ENCODE measurements at regions not wholly inside any gene's neighbourhood (a gene's known extent, or its start where the extent isn't known, plus 50 kb on each side); places are given as distances from the start of the nearest gene placed in this dataset.

DNA sequence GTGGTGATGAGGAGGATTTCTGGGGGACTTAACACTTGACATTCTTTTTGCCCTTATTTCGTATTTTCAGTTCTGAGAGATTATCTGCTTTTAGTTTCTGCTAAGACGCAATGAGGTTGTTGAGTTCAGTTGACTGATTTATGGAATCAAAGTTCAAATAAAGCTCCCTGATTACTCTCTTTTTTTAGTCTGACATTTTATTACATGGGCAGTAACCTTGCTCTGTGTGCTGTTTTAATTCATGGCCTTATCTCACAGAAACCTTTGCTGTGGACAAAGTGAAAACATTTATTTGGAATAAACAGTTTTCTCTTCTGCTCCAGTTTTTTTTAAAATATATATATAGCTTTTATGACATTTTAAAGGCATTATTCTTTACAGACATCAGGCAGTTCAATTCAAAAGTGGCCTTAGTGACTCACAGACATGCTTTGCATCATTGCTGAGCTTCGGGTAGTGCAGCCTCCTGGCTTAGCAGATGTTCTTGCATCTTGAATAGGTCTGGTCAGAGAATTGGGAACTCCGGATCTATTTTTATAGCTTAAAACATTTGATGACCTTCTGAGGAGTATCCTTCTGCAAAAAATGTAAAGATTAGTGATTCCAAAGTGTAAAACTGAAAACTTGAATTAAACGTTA lies 162.9 kb downstream of the FAM170A start:
- DNase-seq = no peak

DNA sequence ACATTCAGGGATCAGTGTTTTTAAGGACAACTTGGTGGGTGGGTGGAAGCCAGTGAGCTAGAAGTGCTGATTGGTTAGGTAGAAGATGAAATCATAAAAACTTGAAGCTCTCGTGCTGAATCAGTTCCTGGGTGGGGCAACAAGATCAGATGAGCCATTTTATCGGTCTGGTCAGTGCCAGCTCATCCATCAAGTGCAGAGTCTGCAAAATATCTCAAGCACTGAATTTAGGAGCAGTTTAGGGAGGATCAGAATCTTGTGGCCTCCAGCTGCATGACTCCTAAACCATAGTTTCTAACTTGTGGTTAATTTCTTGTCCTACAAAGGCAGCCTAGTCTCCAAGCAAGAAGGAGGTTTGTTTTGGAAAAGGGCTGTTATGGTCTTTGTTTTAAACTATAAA lies 166.4 kb downstream of the FAM170A start:
- peak; percentile 9 for DNase-seq

DNA sequence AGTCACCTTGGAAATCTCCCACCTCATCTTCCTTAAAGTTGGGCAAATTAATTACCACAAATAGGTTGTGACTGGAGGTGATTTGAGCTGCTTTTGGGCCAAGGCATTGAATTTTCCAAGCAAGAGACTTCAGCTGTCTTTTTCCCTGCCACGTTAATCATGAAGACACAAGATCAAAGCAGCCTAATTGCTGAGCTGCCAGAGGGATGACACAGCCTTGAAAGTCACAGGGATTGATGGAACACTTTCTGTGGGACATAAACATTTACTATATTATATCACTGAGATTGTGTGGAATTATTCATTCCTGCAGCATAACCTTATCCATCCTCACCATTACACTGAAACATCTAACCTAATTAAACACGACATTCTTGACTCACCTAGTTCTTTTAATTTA lies 172.2 kb downstream of the FAM170A start:
- DNase-seq = no peak

DNA sequence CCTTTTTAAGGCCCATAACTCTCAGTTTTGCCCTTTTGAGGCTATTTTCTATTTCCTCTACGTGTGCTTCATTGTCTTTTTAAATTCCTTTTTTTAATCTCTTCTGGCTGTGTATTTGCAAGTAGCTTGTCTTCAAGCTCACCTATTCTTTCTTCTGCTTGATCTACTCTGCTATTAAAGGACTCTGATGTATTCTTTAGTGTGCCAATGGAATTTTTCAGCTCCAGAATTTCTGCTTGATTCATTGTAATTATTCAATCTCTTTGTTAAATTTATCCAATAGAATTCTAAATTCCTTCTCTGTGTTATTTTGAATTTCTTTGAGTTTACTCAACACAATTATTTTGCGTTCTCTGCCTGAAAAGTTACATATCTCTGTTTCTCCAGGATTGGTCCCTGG lies 178.7 kb downstream of the FAM170A start:
- DNase-seq = no peak

DNA sequence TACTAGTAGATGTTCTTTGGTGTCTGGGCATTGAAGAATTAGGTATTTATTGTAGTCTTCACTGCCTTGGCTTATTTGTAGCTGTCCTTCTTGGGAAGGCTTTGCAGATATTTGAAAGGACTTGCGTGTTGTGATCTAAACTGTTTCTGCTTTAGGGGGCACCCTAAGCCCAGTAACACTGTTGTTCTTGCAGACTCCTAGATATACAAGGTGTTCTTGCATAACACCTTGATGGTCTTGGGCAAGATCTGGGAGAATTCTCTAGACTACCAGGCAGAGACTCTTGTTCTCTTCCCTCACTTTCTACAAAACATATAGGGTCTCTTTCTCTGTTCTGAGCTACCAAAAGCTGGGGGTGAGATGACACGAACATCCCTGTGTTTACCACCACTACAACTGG lies 179.1 kb downstream of the FAM170A start:
- no peak for DNase-seq

DNA sequence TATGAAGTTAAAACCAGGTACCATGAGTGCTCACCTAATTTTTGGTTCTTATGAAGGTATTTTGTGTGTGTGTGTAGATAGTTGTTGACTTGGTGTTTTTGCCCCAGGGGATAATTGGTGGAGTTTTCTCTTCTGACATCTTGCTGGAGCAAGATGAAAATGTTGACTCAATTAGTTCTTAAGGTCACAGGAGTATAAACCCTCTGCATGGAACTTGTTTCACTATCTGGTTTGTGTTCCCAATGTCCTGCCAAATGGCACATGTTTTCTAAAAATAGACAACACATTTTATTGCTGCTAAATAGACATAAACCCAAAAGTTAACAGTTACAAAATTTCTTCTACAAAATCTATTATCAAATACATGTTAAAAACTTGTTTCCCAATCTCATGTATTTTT lies 180.9 kb downstream of the FAM170A start:
- DNase-seq = no peak

DNA sequence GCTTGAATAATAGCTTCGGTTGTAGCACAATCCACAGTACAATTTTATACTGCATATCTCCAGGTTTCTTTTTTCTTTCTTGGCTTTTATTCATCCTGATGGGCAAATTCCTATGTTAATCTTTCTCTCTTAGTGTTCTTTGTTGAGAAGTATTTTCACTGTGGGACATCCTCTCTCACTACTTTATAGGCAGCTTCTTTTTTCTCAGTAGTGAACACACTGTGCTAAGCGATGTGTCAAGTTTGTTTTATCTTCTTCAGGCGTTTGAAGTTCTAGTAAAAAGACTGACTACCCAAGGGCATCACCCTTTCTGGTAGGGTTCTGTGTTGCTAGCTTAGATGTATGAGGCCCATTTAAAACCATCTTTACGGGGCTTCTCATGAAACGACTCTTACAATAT lies 182.1 kb downstream of the FAM170A start:
- no peak for DNase-seq

DNA sequence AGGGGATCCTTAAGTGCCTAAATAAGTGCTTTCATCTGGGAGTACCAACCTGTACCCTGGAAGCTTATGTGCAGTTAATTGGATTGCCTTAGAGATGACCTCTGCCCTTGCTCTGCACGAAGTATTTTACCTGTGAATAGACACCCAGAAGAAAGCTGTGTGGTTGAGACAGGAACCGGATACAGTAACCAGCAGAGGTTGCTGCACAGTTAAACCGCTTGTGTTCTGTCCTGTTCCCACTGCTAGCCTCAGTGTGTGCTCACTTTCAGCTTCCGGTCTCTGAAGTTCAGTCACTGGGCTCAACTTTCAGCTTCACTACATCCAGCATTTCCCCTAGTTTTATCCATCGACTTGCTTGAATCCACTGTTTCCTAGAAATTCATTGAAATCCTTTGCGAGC lies 185.3 kb downstream of the FAM170A start:
- DNase-seq = no peak

DNA sequence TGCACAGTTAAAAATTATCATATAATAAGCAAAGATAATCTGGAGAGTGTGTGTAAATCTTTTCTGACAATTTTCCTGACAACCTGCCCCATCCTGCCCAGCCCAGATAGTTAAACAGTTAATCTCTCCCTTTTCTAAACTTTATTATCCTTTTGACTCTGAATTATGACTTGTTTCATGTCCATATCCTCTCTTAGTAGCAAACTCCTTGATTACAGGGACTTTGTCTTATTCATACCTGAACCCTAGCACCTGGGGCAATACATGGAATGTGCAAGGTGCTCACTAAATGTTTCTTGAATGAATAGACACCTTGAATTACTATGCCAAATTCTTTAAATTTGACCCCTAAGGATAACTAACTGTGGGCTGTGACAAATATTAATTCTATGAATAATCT lies 186.7 kb downstream of the FAM170A start:
- DNase-seq = no peak

DNA sequence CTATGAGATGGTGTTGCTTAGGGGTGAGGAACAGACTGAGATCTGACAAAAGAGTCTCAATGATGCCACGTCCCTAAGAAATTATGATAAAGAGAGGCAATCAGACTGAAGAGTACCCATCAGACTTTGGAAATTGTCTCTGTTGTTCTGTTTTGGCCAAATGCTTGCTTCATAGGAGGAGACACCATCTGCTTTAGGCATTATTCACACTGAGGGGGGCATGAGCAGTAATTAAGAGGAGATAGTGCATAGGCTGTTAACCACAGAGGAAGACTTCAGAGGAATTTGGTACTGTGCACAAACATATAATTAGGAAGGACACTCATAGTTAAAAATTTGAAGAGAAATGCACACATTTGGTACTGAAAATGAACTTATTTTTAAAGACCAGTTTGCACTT lies 190.7 kb downstream of the FAM170A start:
- DNase-seq = no peak

DNA sequence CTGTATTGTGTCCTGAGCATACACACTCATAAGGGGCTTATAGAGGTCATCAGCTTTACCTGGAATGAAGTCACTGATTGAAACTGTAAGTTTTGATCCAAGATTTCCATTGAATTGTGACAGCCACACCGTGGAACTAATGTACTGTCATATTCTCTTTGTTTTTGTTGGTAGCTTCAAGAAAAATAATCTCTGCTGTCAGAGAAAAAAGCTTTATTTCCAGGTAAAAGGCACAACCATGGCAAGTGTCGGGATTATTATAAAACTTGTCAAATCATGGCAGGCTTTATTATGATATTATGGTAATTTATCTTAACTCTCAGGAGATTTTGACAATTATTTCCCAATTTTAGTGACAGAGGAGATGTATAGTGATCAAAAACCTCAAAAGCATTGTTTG lies 191.2 kb downstream of the FAM170A start:
- no peak for DNase-seq

DNA sequence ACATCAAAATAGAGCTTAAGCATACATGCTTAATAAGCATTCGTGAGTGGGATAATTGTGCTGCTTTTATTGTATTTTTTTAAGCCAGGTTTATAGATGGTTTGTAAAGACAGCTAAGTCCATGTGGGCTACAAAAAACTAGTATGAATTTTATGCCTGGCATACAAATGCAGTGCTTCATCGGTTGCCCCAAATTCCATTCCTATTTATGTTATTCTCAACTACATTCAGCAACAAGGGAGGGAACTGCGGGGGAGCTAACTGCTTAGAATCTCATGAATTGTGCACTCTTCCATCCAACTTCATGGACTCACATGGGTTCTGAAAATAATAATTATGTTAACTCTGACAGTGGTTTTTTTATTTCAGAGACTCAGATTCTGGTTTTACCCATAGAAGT lies 199.2 kb downstream of the FAM170A start:
- DNase-seq = peak; percentile 52

DNA sequence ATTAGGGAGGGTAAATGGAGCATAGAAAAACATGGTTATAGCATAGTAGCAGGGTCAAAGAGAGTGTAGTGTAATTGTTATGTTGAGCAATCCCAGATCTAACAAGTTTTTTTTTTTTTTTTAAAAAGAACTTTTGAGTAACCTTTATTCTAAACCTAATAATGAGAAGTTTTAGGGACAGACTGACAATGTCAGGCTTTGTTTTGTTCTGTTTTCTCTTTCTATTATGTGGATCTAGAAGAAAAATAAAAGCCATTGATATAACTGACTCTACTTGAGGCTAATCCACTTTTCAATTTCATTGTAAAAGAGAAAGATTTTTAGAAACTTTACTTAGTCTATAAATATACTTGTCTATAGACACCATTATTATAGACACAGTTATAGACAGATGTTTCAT lies 200.0 kb downstream of the FAM170A start:
- no peak for DNase-seq

DNA sequence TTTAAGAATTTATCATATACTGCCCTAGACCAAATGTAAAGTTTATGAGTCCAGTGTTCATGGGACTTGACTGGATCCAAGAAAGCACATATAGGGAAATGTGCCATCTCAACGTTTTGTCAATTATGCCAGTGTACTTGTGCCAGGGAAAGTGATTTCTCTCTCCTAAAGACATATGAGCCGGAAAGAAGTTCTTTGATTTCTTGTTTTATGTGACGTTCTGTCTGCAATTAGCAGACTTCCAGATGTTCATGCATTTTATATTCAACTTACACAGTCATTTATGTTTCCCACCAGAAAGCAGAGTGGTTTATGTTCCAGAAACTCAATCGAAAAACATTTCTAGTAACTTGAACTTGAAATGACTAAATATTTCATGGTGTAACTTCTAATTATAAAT lies 203.8 kb downstream of the FAM170A start:
- no peak for DNase-seq

DNA sequence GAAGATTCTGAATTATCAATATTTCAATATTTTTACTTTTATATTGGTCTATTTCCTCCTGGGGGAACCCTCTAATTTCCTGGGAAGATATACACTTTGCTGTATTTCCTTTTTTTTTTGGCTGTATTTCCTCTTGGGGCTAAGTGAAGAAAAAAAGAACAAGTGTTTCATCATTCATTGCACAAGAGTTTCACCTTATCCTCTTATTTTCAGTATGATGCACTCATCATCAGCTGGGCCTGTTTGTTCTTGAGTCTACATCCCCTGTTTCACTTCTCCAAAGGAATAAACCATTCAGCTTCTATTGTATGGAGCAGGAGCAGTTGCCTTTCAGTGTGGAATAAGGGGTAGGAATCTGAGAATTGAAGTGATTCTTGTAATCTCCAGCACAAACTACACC lies 210.8 kb downstream of the FAM170A start:
- DNase-seq = no peak

DNA sequence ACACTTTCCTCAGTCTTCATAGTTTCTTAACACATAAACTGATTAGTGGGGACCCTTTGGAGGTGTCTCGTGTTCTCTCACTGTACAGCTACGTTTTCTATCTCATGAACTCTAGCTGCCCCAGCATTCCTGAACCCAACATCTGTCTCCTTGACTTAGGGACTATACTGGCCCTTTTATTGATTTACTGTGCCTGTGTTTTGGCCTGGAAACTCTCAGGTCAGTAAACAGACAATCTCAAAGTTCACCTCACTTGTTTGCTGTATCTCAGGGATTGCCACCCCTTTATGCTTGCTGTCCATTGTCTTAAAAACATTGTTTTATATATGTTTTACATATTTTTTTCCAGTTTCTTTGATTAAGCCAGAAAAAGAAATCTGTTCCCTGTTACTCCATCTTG lies 222.8 kb downstream of the FAM170A start:
- no peak for DNase-seq

DNA sequence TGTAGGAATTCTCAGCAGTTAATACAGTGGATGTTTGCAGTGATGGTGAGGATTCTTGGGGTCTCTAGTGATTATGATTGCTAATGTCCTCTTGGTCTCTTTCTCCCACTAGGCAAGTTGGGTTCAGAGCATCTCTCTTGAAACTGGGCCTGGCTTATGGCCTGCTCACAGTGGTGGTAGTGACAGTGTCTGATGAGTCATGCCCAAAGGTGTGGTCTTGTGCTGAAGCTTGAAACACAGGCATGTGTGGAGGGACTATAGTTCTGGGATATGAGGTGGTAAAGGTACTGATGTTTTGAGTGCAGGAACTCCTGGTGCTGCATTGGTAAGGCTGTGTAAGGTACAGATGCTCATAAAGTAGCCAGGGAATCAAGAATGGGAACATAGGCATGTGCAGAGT lies 231.1 kb downstream of the FAM170A start:
- DNase-seq = no peak

DNA sequence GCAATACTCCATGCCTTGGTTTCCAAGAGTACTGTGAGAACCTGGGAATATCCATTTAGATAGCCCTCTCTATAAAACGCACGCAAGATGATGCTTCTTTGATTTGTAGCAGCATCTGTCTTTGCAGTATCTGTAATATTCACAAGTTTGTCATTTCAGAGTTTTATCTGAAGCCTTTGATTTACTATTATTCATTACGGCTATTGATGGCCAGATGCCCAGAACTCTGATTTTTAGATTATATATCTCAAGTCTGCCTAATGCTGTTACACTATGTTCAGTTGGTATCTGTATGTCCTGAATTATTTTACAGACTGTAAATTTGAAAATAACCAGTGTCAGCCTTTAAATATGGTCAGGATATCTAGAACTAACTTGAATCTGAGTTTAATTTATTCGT lies 233.3 kb downstream of the FAM170A start:
- DNase-seq = no peak

DNA sequence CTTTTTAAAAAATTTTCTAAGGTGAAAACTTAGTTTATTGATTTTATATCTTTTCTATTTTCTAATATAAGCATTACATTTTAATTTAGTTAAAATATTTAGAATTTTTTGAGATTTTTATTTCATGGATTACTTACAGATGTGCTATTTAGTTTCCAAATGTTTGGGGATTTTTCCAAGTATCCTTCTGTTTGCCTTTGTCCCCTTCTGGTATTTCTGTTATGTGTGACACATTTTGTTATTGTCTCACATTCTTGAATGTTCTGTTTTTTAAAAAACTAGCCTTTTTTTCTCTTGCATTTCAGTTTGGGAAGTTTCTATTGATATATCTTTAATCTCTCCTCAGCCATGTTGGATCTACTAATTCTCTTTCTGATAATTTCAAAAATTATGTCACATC lies 234.9 kb downstream of the FAM170A start:
- DNase-seq = peak; percentile 66

DNA sequence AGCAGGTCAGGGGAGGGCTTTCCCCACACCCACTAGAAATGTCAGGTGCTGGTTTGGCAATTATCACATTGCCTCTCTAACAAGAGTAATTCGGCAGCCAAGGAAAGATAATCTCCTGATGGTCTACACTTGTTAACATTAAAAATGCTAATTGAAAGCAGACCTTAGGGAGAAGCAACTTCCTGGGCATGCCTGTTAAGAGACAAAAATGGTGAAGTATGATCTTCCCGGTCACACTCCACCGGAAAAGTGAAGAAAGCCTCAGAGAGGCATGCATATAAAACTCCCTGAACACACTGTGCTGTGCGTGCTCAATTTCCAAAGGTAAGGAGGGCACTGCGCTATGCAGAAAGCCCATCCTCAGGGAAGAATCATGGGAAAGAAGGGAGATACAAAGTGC lies 244.3 kb downstream of the FAM170A start:
- no peak for DNase-seq

DNA sequence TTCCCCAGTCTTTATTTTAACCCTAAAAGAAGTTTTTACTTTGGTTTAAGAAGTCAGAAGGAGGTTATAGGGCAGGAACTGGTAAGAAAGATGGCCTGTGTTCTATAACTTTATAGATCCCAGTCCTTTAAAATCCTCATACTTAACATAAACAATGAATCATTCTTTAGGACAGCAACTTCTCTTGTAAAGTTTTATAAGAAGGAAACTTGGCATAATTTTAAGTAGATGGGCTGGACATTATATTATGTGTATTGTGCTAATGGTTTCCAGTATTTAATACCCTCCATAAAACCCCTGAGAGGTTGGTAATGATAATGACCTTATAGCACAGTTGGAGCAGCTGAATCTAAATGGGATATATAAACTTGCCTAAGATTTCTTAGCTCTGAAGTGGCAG lies 247.2 kb downstream of the FAM170A start:
- DNase-seq = no peak

DNA sequence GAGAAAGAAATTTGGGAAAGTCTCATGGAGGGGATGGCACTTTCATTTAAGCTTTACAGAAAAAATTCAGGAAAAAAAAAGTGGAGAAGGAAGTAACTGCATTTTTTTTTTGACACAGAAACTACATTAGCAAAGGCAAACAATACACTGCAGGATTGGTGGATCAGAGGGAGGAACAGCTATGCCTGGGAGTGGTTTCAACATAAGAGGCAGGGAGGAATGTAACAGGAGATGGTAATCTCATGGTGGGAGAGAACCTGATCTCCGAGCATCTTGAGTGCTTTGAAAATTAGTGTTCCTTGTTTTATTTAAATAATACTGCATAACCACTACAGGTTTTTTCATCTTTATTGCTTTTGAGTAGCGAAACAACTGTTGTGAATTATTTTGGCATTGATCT lies 249.4 kb downstream of the FAM170A start:
- no peak for DNase-seq

DNA sequence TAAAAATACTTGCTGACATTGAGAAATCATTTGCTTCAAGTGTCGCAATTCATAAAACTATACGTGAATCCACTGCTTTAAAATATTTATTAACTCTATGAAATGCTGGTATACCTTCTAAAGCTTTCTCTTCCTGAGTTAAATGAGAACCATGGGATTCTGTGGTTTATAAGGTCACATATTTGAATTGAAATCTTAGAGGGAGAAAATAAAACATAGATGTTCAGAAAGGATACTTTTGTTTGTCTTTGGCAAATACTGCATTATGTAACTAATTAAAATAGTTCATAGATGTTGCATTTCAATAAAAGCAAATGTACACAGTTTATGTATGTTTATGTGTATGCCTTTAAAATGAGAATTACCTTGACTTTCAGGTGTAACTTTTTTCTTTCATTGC lies 250.1 kb downstream of the FAM170A start:
- no peak for DNase-seq

DNA sequence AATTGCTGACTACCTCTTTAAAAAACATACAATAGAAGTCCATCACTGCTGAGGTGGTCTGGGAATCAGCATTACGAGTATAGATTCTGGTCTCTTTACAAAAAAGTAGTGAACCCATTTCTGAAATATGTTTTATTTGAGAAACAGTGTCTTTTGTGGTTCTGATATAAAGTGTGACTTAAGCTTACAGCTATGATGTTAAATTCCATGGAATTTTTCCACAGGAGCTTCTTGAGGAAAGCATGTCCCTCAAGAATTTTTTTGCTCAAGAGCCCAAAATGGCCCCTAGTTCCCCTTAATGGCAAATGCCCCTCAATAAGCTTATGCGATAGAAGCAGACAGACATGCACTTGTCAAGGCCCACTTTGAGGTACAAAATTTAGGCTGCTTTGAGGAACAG lies 265.7 kb downstream of the FAM170A start:
- peak; percentile 62 for DNase-seq

DNA sequence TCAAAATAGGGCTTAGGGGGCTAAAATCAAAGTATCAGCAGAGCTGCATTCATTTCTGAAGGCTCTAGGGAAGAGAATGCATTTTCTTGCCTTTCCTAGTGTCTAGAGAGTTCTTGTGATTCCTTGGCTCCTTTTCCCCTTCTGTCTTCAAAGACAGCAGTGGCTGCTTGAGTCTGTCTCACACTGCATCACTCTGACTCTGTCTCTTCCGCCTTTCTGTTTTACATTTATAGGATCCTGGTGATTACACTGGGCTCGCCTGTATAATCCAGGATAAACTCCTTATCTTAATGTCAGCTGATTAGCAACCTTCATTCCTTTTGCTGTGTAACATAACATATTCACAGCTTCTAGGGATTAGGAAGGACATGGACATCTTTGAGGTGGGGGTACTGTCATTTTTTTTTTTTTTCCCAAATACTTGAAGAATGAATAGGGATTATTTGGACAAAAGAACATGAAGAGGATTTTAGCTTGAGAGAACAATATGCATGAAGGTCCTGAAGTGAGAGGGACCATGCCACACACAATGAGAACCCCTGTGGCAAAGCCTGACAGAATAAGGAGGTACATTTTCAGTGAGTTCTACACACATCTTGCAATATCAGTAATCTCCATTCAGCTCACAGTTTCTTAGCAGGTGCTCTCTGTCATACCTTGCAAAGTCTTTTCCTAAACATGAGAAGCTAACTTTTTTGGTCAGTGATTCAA lies 267.6 kb downstream of the FAM170A start:
- DNase-seq = no peak
